ENCODE measurements at regions not wholly inside any gene's neighbourhood (a gene's known extent, or its start where the extent isn't known, plus 50 kb on each side); places are given as distances from the start of the nearest gene placed in this dataset.

GRCh38 chr4:29588617-29589016 is 1131.6 kb upstream of the PCDH7 start:
- Mint-ChIP-seq H3K4me3 (no peak overlapping the region), H3K9me3 (peaks cover 18% of the 10 kb centered on the region), H3K4me1 (no peaks in the 10 kb centered on the region; the same call in 2 of the 3 replicates), H3K36me3 (ENCODE audit: low read depth) (peaks cover 16% of the 10 kb centered on the region; the same call in 2 of the 3 replicates), H3K27ac (no peak overlapping the region), H3K27me3 (ENCODE audit: insufficient read depth, low read depth, poor library complexity) (peaks cover 1% of the 10 kb centered on the region)
- Histone ChIP-seq H2AFZ (no peak overlapping the region), H3F3A (replicated peaks; ENCODE audit: low read depth) (no peaks in the 10 kb centered on the region), H3K4me1 (ENCODE audit: insufficient read depth) (no peaks in the 10 kb centered on the region), H3K4me2 (no peak overlapping the region), H3K79me2 (replicated peaks; ENCODE audit: insufficient read depth) (no peaks in the 10 kb centered on the region), H3K9me2 (ENCODE audit: insufficient read depth) (peaks cover 6% of the 10 kb centered on the region; the same call in 1 of the 2 replicates), H3K27ac (ENCODE audit: low read depth) (no peak overlapping the region), H4K20me1 (replicated peaks; ENCODE audit: insufficient read depth) (no peaks in the 10 kb centered on the region), H3K36me3 (ENCODE audit: insufficient read depth) (no peaks in the 10 kb centered on the region), H3K4me3 (no peak overlapping the region), H3K27me3 (ENCODE audit: insufficient read depth) (no peaks in the 10 kb centered on the region)
- ATAC-seq (no peak), DNase-seq (ENCODE audit: low spot score) (no peak)
- no peak for TF ChIP-seq REST (IDR thresholded peaks at IDR 0.05; ENCODE audit: unreplicated experiment)
- TF ChIP-seq ZNF114 (CRISPR knock-in tag; IDR thresholded peaks at IDR 0.05): no peak
- TF ChIP-seq POLR2AphosphoS5 (IDR thresholded peaks at IDR 0.05; ENCODE audit: low read depth): no peak
- TF ChIP-seq EZH2phosphoT487 (IDR thresholded peaks at IDR 0.05; ENCODE audit: unreplicated experiment): no peak
- no peak for TF ChIP-seq ZNF331 (CRISPR knock-in tag; IDR thresholded peaks at IDR 0.05; ENCODE audit: low read depth)
- TF ChIP-seq CTCF (conservative IDR thresholded peaks at IDR 0.05; ENCODE audit: low read depth in 2 of 2): no peak
- TF ChIP-seq CREB1 (CRISPR knock-in tag; IDR thresholded peaks at IDR 0.05; ENCODE audit: low read depth): no peak
- TF ChIP-seq NANOG (IDR thresholded peaks at IDR 0.05; ENCODE audit: borderline replicate concordance): no peak
- TF ChIP-seq EZH2 (IDR thresholded peaks at IDR 0.05; ENCODE audit: low read depth, unreplicated experiment): no peak
- no peak for TF ChIP-seq JUNB (IDR thresholded peaks at IDR 0.05; ENCODE audit: unreplicated experiment)

- Histone ChIP-seq H3K4me2 (no peak overlapping the region), H3K9me2 (ENCODE audit: insufficient read depth) (peaks cover 5% of the 10 kb centered on the region; the same call in 1 of the 2 replicates), H3F3A (replicated peaks; ENCODE audit: low read depth) (no peaks in the 10 kb centered on the region), H3K36me3 (ENCODE audit: insufficient read depth) (no peaks in the 10 kb centered on the region), H4K20me1 (replicated peaks; ENCODE audit: insufficient read depth) (no peaks in the 10 kb centered on the region), H3K27ac (ENCODE audit: low read depth) (no peak overlapping the region), H3K79me2 (replicated peaks; ENCODE audit: insufficient read depth) (no peaks in the 10 kb centered on the region), H3K4me3 (no peak overlapping the region), H3K4me1 (ENCODE audit: insufficient read depth) (no peaks in the 10 kb centered on the region), H3K27me3 (ENCODE audit: insufficient read depth) (no peaks in the 10 kb centered on the region), H2AFZ (no peak overlapping the region)
- Mint-ChIP-seq H3K9me3 (peaks cover 7% of the 10 kb centered on the region; the same call in 2 of the 3 replicates), H3K4me3 (no peak overlapping the region), H3K27ac (no peak overlapping the region), H3K36me3 (ENCODE audit: low read depth) (peaks cover 4% of the 10 kb centered on the region; the same call in 1 of the 3 replicates), H3K27me3 (ENCODE audit: insufficient read depth, low read depth, poor library complexity) (peaks cover 2% of the 10 kb centered on the region), H3K4me1 (no peaks in the 10 kb centered on the region)
- ATAC-seq (no peak), DNase-seq (ENCODE audit: low spot score) (no peak)
- TF ChIP-seq NANOG (IDR thresholded peaks at IDR 0.05; ENCODE audit: borderline replicate concordance) (no peak), EZH2phosphoT487 (IDR thresholded peaks at IDR 0.05; ENCODE audit: unreplicated experiment) (no peak), REST (IDR thresholded peaks at IDR 0.05; ENCODE audit: unreplicated experiment) (no peak), JUNB (IDR thresholded peaks at IDR 0.05; ENCODE audit: unreplicated experiment) (no peak), EZH2 (IDR thresholded peaks at IDR 0.05; ENCODE audit: low read depth, unreplicated experiment) (no peak)
Observed at GRCh38 chr4:29596228-29596627, 1123.9 kb upstream of the PCDH7 start.
